Keratinocyte (primary cell): ENCODE measurements at regions not wholly inside any gene's neighbourhood (a gene's known extent, or its start where the extent isn't known, plus 50 kb on each side); places are given as distances from the start of the nearest gene placed in this dataset.

Experiments used
- DNase-seq: peaks from one replicate; pipeline ENCODE4 v3.0.0-alpha.2; 2011; ENCODE audit warnings: low read depth, missing footprints, low spot score
- FAIRE-seq: peaks from 2 replicates; lab custom pipeline; 2011; peaks lifted over from hg19 to GRCh38; lab: Jason Lieb, UNC
- H2AFZ ChIP-seq: 2 replicates; pipeline ENCODE4 v1.6.0; 2012; ENCODE audit warnings: low read length, control low read depth, inconsistent platforms; ENCODE audit not compliant: control insufficient read depth
- H3K27ac ChIP-seq: 2 replicates; pipeline ENCODE4 v1.5.1; 2011; ENCODE audit warnings: low read length; ENCODE audit not compliant: control insufficient read depth, insufficient read depth
- H3K27me3 ChIP-seq: 3 replicates; pipeline ENCODE4 v1.6.0; 2011; ENCODE audit warnings: low read length; ENCODE audit not compliant: control insufficient read depth, insufficient read depth; ENCODE audit errors: extremely low read depth
- H3K36me3 ChIP-seq, 2 experiments: 2 replicates in 1 of 2; 3 replicates in 1 of 2; pipeline ENCODE4 v1.5.1; 2011; ENCODE audit warnings: low read length in 2 of 2, mild to moderate bottlenecking in 1 of 2; ENCODE audit not compliant: control insufficient read depth in 2 of 2, insufficient read depth in 2 of 2; ENCODE audit errors: extremely low read depth in 1 of 2
- H3K4me1 ChIP-seq: 3 replicates; pipeline ENCODE4 v1.5.1; 2011; ENCODE audit warnings: low read length; ENCODE audit not compliant: control insufficient read depth, insufficient read depth; ENCODE audit errors: extremely low read depth
- H3K4me2 ChIP-seq: 3 replicates; pipeline ENCODE4 v1.6.0; 2011; ENCODE audit warnings: low read depth, low read length; ENCODE audit not compliant: control insufficient read depth, insufficient read depth; ENCODE audit errors: extremely low read depth
- H3K4me3 ChIP-seq, 3 experiments: fragments of 200-600 bp in 1 of 3; sonication (generic) in 1 of 3; 2 replicates in 2 of 3; 3 replicates in 1 of 3; pipeline ENCODE4 v1.5.1; 2011 to 2016; ENCODE audit warnings: low read length in 3 of 3, mild to moderate bottlenecking in 3 of 3, control low read depth in 2 of 3, inconsistent platforms in 1 of 3, low read depth in 1 of 3, mixed read lengths in 1 of 3, mixed run types in 1 of 3, moderate library complexity in 1 of 3; ENCODE audit not compliant: control insufficient read depth in 2 of 3, insufficient read depth in 2 of 3; ENCODE audit errors: extremely low read depth in 1 of 3
- H3K79me2 ChIP-seq: 2 replicates; pipeline ENCODE4 v1.6.0; 2012; ENCODE audit warnings: low read length; ENCODE audit not compliant: control insufficient read depth, insufficient read depth
- H3K9ac ChIP-seq: 3 replicates; pipeline ENCODE4 v1.6.0; 2011; ENCODE audit warnings: low read length; ENCODE audit not compliant: control insufficient read depth, insufficient read depth; ENCODE audit errors: extremely low read depth
- H3K9me1 ChIP-seq: 3 replicates; pipeline ENCODE4 v1.6.0; 2011; ENCODE audit warnings: low read length; ENCODE audit not compliant: control insufficient read depth, insufficient read depth; ENCODE audit errors: extremely low read depth
- H3K9me3 ChIP-seq: 2 replicates; pipeline ENCODE4 v1.5.1; 2012; ENCODE audit warnings: low read depth, low read length; ENCODE audit not compliant: control insufficient read depth
- H4K20me1 ChIP-seq: 3 replicates; pipeline ENCODE4 v1.6.0; 2011; ENCODE audit warnings: low read length; ENCODE audit not compliant: control insufficient read depth, insufficient read depth; ENCODE audit errors: extremely low read depth
- CTCF ChIP-seq, 3 experiments: IDR thresholded peaks in 1 of 3; conservative IDR thresholded peaks in 1 of 3; optimal IDR thresholded peaks in 1 of 3; 2 replicates in 2 of 3; 3 replicates in 1 of 3; pipeline versions ENCODE3 to v1.5.1; 2011; ENCODE audit warnings: low read length in 3 of 3, mild to moderate bottlenecking in 3 of 3, moderate library complexity in 2 of 3, control low read depth in 1 of 3, inconsistent platforms in 1 of 3; ENCODE audit not compliant: insufficient read depth in 2 of 3; ENCODE audit errors: extremely low read depth in 1 of 3
- EZH2 ChIP-seq: IDR thresholded peaks from one replicate; pipeline ENCODE4 v1.6.1; 2012; ENCODE audit warnings: inconsistent platforms, mild to moderate bottlenecking, low read length, moderate library complexity
- dilution Hi-C: fragments of 300-500 bp; cut with MboI; formaldehyde crosslinking; loops from one replicate; pipeline ENCODE4 v1.7.0; 2020; ENCODE audit warnings: low sequenced_read_pairs; ENCODE audit not compliant: extremely low pct_ligation_motif_present

- no peaks in the 10 kb centered on the region for H4K20me1 ChIP-seq
- no peak overlapping the region for H3K4me2 ChIP-seq
- peaks cover 2% of the 10 kb centered on the region for H3K9me3 ChIP-seq
- H3K9ac ChIP-seq, result no peak overlapping the region
- no peaks in the 10 kb centered on the region for H3K36me3 ChIP-seq
- FAIRE-seq (no peak), DNase-seq (no peak)
- H3K4me3 ChIP-seq, result no peak overlapping the region
- no peak overlapping the region for H3K27ac ChIP-seq
- H3K79me2 ChIP-seq, result no peaks in the 10 kb centered on the region
- H3K4me1 ChIP-seq, result no peaks in the 10 kb centered on the region
- TF ChIP-seq EZH2 (no peak), CTCF (optimal IDR thresholded peaks at IDR 0.05 in 1 of 3, IDR thresholded peaks at IDR 0.05 in 1 of 3, conservative IDR thresholded peaks at IDR 0.05 in 1 of 3; ENCODE audit: extremely low read depth in 1 of 3, insufficient read depth in 2 of 3, low read length in 3 of 3) (no peak)
- H3K9me1 ChIP-seq, result no peaks in the 10 kb centered on the region
- no peaks in the 10 kb centered on the region for H3K27me3 ChIP-seq
- H2AFZ ChIP-seq, result no peak overlapping the region
- dilution Hi-C loops, result no loop called here
Observed at GRCh38 chr16:51243936-51244436, 92.9 kb upstream of the SALL1 start.

- H3K9me3 ChIP-seq, result peaks cover 2% of the 10 kb centered on the region
- no peak overlapping the region for H2AFZ ChIP-seq
- DNase-seq, result no peak
- no peak for TF ChIP-seq EZH2
- no peak for TF ChIP-seq CTCF (optimal IDR thresholded peaks at IDR 0.05 in 1 of 3, IDR thresholded peaks at IDR 0.05 in 1 of 3, conservative IDR thresholded peaks at IDR 0.05 in 1 of 3; ENCODE audit: extremely low read depth in 1 of 3, insufficient read depth in 2 of 3, low read length in 3 of 3)
- H3K4me2 ChIP-seq, result no peak overlapping the region
- H3K9ac ChIP-seq, result no peak overlapping the region
- no peaks in the 10 kb centered on the region for H3K27me3 ChIP-seq
- no peaks in the 10 kb centered on the region for H3K79me2 ChIP-seq
- no peaks in the 10 kb centered on the region for H4K20me1 ChIP-seq
- H3K36me3 ChIP-seq, result no peaks in the 10 kb centered on the region
- no peaks in the 10 kb centered on the region for H3K9me1 ChIP-seq
- H3K4me1 ChIP-seq, result no peaks in the 10 kb centered on the region
- no peak overlapping the region for H3K27ac ChIP-seq
- no peak for FAIRE-seq
- dilution Hi-C loops, result no loop called here
- no peak overlapping the region for H3K4me3 ChIP-seq
Observed at GRCh38 chr16:51242296-51242994, 91.4 kb upstream of the SALL1 start.
